ENCODE measurements at regions not wholly inside any gene's neighbourhood (a gene's known extent, or its start where the extent isn't known, plus 50 kb on each side); places are given as distances from the start of the nearest gene placed in this dataset.

- intact Hi-C loops (cut with DNase I) = no loop called here
- DNase-seq = no peak
Measured at GRCh38 chr11:15748741-15749140, 607.6 kb downstream of the SOX6 start.

DNA sequence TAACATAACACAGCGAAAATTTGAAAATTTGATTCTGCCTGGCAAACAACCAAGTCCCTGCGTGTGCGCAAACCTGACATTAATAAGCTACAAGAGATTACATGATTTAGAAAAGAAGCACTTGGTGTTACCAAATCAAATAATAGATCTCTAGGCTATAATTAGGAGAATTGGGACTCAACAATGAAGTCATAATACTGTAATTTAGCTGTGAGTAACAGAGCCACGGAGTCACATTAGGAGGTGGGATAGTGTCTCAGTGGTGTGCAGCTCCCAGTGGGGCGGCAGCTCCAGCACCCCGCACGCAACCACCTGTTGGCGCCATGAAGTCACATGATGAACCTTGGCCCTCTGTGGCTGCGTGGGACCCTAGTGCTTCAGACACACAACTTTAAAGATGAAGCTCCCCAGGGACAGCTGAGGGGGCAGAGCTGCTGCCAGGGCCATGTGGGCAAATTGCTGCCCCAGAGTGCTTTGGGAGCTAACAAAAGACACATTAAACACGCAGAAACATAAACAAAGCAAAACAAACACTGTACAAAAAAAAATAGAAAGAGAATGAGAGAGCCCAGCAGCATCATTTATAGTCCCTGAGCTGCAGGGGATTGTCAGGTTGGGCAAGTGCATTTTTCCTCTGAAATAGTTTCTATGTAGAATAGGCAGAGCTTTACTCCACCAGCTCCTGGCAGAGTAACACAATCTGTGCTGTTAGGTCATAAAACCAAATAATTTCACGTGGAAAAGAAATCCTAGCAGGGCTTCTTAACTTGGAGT is 605.6 kb downstream of the SOX6 start:
- intact Hi-C loops (cut with DNase I) = no loop called here
- DNase-seq = no peak

DNA sequence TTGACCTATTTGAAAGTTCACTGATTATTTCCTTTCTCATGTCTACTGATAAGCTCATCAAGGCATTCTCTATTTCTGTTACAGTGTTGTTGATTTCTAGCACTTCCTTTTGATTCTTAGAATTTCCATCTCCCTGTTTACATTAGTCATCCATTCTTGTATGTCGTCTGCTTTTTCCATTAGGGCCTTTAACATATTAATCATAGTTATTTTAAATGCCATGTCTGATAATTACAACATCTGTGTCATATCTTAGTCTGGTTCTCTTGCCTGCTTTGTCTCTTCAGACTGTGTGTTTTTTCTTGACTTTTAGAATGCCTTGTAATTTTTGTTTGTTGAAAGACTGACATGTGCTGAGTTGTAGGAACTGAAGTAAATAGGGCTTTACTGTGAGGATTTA is 602.1 kb downstream of the SOX6 start:
- DNase-seq = no peak
- intact Hi-C loops (cut with DNase I) = no loop called here

DNA sequence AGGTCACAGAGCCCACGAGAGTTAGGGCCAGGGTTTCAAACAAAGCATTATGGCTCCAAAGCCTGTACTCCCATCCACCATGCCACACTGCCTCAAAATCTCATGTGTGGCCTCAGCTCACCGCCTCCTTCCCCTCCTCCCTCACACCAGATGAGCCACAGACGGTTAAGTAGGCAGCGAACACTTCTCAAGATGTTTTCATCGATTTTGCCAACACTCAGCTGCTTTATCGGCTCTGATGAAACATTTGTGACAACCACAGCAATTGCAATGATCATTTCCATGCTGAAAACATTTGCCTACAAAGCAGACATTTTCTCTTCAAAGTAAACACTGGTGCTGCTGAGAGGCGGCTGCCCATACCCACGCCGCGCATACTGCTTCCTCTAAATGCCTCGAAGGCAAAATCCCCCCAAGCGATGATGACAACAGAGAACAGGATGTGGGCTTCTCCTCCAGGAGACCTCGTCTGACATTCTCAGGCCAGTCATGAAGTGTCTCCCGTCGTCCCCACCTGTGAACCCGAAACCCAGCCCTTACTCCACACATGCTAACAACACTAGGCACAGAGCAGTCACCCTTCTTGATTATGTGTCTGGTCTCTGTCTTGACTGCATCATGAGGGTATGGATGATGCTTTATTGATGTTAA is 599.2 kb downstream of the SOX6 start:
- DNase-seq = no peak
- intact Hi-C loops (cut with DNase I) = no loop called here

DNA sequence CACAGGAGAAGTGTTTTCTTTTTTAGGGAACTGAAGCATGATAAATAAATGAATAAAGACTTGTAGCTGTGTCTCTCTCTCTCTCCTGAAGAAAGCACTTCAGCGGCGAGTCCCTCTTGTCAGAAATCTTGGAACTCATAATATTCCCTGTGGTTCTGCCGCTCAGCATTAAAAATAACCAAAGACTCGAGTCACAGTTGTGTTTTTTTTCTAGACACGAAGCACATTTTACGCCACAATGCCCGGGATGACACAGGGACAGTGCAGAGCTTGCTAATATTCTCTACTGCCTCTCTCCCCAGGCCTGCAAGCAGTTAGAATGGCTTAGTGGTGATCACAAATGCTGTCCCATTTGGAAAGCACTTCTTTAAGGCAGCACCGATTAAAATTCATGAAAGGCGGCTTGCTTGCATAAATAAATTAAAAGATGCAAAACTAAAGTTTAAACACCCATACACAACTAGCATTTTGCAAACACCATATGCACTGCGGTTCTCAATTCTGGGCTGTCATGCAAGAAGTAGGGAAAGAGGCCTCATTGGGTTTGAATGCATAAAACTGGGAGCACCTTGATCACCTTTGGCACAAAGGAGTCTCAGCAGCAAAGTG is 597.4 kb downstream of the SOX6 start:
- intact Hi-C loops (cut with DNase I) = no loop called here
- no peak for DNase-seq

DNA sequence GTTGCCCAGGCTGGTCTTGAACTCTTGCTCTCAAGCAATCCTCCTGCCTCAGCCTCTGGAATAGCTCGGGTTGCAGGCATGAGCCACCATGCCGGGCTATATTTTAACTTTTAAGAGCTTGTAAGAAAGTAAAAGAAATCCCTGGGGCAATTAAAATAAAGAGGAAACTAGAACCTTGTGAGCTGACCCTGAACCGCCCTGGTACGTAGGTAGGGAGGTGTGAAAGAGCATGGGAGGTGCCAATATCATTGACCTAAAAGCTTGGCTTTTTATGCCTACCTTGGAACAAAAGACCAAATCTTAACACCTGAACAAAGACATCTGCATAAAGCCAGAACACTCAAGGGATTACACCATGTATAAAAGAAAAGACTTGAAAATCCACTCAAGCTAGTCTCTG is 595.1 kb downstream of the SOX6 start:
- no peak for DNase-seq
- intact Hi-C loops (cut with DNase I) = no loop called here

- intact Hi-C loops (cut with DNase I) = no loop called here
- no peak for DNase-seq
Measured at GRCh38 chr11:15764326-15764725, 592.0 kb downstream of the SOX6 start.

GRCh38 chr11:15764948-15765347 is 591.4 kb downstream of the SOX6 start:
- intact Hi-C loops (cut with DNase I) = no loop called here
- no peak for DNase-seq

GRCh38 chr11:15765530-15765929 is 590.8 kb downstream of the SOX6 start:
- intact Hi-C loops (cut with DNase I) = no loop called here
- no peak for DNase-seq

DNA sequence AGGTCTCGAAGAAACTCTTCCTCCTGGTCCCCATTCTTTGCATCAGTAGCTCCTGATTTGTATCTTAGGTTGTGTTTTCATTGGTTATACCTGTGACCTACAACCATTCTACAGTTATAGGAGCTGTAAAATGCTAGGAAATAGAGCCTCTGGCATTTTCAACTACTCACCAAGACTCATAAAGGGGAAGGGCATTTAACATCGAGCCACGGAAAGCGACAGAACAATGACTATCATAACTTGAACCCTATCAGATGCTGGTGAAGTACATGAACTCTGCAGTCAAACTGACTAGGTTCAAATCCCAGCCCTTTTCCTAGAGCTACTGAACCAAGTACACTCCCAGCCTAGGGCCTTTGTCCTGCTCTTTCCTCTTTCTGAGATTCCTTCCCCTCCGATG is 588.0 kb downstream of the SOX6 start:
- intact Hi-C loops (cut with DNase I) = no loop called here

GRCh38 chr11:15769203-15769602 is 587.1 kb downstream of the SOX6 start:
- intact Hi-C loops (cut with DNase I) = no loop called here
- no peak for DNase-seq

More for the DNA sequence above, 588.0 kb downstream of the SOX6 start:
- no peak for DNase-seq

DNA sequence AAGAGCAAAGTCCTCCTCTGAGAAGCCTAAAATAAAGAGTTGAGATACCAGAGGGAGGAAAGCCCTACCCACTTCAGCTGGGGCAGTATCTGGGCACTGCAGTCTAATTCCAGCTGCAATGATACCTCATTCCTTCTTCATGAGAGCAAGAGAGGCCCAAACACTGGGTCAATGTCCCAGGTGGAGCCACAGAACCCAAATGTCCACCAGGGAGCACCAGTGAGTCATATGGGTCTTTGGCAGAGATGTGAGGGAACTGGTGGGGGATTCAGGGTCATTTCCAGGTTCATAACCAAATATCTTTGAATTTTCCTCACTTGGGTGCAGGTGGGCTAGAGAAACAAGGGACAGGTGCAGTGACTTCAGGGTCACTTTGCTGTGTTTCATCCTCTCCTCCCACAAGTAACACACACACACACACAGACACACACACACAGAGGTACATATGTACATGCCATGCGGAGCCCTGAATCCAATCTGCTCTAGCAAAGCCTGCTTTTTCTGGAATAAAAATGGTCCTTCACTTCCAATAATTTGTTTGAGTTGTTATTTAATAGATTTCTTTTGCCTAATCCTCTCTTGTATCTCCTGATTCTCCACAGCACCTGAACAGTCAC is 585.4 kb downstream of the SOX6 start:
- DNase-seq = peak in 5 of 10 donors; percentile 9 to 66 (median 32)
- intact Hi-C loops (cut with DNase I) = no loop called here

DNA sequence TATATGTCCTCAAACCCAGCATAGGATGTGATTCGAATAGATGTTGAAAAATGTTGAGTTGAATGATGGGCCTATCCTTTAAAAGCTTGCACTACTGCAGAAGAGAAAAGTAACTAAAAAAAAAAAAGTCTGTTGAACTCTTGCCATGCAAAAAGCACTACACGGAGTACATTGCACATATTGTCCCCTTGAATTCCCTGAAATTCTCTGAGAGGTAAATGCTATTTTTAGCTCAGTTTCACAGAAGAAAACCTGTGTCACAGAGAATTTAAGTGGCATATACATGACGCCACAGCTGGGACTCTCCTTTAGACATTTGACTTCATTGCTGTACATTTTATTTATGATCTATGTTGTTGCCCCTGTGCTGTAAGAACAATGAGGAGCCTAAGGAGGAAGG is 583.8 kb downstream of the SOX6 start:
- intact Hi-C loops (cut with DNase I) = no loop called here
- DNase-seq = no peak

- DNase-seq = no peak
- intact Hi-C loops (cut with DNase I) = no loop called here
Measured at GRCh38 chr11:15772981-15773380, 583.4 kb downstream of the SOX6 start.

- intact Hi-C loops (cut with DNase I) = no loop called here
- DNase-seq = no peak
Measured at GRCh38 chr11:15773476-15774387, 582.6 kb downstream of the SOX6 start.

GRCh38 chr11:15774388-15774939 is 581.9 kb downstream of the SOX6 start:
- intact Hi-C loops (cut with DNase I) = no loop called here
- no peak for DNase-seq

DNA sequence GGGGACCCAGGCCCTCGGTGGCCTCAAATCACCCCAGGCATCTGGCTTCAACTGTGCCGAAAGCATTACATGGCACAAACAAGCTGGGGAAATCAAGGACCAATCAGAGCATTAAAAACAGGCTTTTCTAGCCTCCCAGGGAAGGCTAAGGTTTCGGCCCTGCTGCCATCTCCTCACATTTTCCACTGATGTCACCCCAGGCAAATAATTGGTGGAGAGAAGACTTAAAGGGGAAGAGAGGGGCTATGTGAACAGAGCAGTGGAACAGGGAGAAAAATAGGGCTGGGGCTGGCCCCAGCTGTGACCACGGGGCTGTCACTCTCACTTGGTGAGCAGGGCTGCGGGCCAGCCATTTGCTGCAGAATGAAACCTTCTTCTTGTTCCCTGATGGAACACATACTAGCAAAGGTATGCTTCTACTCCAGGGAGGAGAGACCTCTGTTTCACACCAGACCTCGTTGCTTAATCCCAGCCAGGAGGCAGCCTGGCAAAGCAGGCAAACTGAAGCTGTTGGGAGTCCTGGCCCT is 581.3 kb downstream of the SOX6 start:
- DNase-seq = no peak
- intact Hi-C loops (cut with DNase I) = no loop called here

DNA sequence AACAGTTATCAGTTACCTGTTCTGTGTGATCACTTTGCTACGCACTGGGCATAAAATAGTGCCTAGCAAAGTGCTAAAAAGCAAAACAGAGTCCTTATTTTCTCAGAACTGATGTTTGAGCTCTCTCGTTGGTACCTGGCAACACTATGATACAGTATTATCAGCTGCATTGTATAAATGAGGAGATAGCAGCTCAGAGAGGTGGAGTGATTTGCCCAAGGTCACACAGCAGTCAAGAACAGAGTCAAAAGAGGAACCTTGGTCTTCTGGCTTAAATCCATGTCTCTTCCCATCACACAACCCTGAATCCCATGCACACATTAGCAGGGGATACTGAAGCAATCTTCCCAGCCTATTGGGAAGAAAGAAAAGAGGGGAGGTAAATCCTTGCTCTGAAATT is 580.5 kb downstream of the SOX6 start:
- DNase-seq = no peak
- intact Hi-C loops (cut with DNase I) = no loop called here

DNA sequence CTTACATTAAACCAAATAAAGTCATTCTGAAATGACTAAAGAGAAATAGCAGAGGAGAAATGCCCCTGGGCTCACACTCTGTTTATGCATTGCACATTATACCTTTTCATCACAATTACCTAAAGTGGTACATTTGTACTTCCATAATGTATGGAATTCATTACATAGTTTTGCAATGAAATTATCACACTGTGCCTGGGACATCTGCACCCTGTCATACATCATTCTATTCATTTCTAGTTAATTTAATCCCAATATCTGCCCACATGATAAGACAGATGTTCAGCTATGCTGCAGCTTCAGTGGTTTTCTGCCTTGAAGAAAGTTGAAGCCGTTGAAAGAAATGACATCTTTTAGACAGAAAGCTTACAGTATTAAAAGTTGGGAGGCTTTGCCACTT is 580.0 kb downstream of the SOX6 start:
- intact Hi-C loops (cut with DNase I) = no loop called here

DNA sequence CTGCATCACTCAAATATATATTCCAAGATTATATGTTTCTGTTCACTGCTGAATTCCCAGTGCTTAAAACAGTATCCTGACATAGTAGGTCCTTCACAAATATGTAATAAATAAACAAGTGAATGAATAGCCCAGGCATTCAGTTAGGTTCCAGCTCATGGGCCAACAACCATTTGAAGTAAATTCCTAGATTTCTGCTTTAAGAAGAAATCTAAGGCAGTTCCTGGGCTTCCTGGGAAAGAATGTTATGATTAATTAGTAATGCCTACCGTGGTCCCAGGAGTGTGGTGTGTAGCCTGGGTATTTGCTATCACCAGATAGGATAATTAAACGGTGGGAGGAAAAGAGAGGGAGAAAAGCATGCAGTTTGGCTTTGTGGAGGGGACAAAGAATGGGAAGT is 576.8 kb downstream of the SOX6 start:
- intact Hi-C loops (cut with DNase I) = no loop called here
- no peak for DNase-seq

More for the DNA sequence above, 580.0 kb downstream of the SOX6 start:
- no peak for DNase-seq

Measured in posterior cingulate gyrus (tissue), 11 donors.